Right cardiac atrium (tissue), 5 donors: ENCODE measurements at regions not wholly inside any gene's neighbourhood (a gene's known extent, or its start where the extent isn't known, plus 50 kb on each side); places are given as distances from the start of the nearest gene placed in this dataset.
"Not testable (repeated sequence)": the region's sequence is repeated elsewhere in the genome, so short reads cannot be mapped to it uniquely, and the experiment has no call there.

Experiments
- ATAC-seq, 2 donors: fragments of 200-7000 bp; cut with Tn5 transposase; one replicate each; pipeline versions ENCODE4 v1.8.0 to v1.9.1; 2020; ENCODE audit warnings: moderate library complexity in 2 of 2, mild to moderate bottlenecking in 1 of 2
- DNase-seq, 3 donors: peaks; one replicate each; pipeline ENCODE4 v3.0.0-alpha.2; 2020
- H3K27ac ChIP-seq: one replicate; pipeline ENCODE4 v1.5.1; 2013; ENCODE audit warnings: mild to moderate bottlenecking, low read length, control low read depth, moderate library complexity
- H3K27me3 ChIP-seq: one replicate; pipeline ENCODE4 v1.6.1; 2013; ENCODE audit not compliant: control insufficient read depth, insufficient read depth
- H3K4me1 ChIP-seq: one replicate; pipeline ENCODE4 v1.6.1; 2013; ENCODE audit warnings: low read length; ENCODE audit not compliant: control insufficient read depth, insufficient read depth
- H3K4me3 ChIP-seq: one replicate; pipeline ENCODE4 v1.5.1; 2013; ENCODE audit warnings: low read length, control low read depth
- H3K9me3 ChIP-seq: one replicate; pipeline ENCODE4 v1.6.1; 2013; ENCODE audit warnings: low read length; ENCODE audit not compliant: control insufficient read depth
- WGBS: extraction: QIAGEN DNeasy Blood & Tissue Kit; methylation state at CpG from one replicate; pipeline ENCODE4 v1.1.7; 2013; 5-methylcytosine and 5-hydroxymethylcytosine counted together
- intact Hi-C, 4 donors: fragments of 100-400 bp; cut with DNase I; formaldehyde crosslinking; loops; one replicate each; pipeline versions ENCODE4 v1.11.0 to v1.14.0; 2022 to 2023
- donor health status: healthy with polysubstance abuse.
- donor health status: DM: no; HTN: yes; CAD: no.
- donor health status: DM: no; HTN: no; CAD: no.
- donor health status: DM: no; HTN: yes; CAD: no; lungs with severe emphysema.
- donor health status: DM: yes; HTN: yes; CAD: no.

DNA sequence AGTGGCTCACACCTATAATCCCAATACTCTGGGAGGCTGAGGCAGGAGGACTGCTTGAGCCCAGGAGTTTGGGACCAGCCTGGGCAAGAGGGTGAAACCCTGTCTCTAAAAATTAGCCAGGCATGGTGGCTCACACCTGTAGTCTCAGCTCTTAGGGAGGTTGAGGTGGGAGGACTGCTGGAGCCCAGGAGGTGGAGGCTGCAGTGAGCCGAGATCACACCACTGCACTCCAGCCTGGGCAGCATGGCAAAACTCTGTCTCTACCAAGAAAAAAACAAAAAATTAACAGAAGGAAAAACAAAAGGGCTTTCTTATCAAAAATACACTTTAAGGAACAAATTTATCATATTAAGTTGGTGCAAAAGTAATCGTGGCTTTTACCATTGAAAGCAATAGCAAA, 51.8 kb upstream of the TNK2 start:
- WGBS = 93% methylated on average over 2 of the region's 2 CpGs
- H3K27ac ChIP-seq, intact Hi-C loops: not testable (repeated sequence)

DNA sequence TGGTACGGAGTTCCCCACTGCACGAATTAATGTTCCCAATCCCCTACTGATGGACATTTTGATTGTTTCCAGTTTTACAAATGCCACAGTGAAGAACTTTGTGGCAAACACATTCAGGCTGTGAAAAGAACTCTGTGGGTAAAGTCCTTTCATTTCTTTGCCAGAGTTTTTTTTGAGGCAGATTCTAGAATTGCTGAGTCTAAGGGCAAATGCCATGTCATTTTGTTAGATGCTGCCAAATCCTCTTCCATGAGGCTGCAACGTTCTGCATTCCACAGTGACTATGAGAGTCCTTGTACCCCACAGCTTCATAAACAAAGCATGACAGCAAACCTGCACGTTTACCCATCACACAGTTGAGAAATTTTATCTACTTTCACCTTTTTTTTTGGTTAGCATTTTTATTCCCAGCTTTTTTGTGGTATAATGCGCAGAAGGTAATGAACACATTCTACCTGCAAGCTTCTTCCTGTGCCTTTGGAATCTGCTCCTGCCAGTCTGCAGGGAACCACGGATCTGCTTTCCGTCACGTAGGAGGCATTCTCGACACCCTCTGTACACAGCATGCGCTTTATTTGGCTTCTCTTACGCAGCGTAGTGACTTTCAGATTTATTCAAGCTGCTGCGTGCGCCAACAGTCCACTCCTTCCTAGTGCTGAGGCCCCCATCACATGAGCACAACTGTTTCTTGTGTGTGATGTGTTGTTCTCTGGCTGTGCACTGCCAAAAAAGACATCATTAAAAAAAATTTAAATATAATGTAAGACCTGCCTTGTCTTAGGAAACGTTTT, 51.2 kb upstream of the TNK2 start:
- H3K4me1 ChIP-seq, H3K9me3 ChIP-seq, H3K4me3 ChIP-seq, H3K27ac ChIP-seq, H3K27me3 ChIP-seq, DNase-seq: not testable (repeated sequence)
- intact Hi-C loops = loop anchor here in 1 of 4 donors (5.0 kb wide), 1 partner anchor 267 kb away; no protein-coding TSS in a partner anchor
- WGBS = 70% methylated on average over 7 of the region's 15 CpGs
- ATAC-seq = peak; percentile 35 to 38

More for the DNA sequence above, 51.8 kb upstream of the TNK2 start:
- H3K4me1 ChIP-seq, H3K4me3 ChIP-seq, DNase-seq, H3K9me3 ChIP-seq, H3K27me3 ChIP-seq: not testable (repeated sequence)
- peak; percentile 17 to 23 for ATAC-seq

DNA sequence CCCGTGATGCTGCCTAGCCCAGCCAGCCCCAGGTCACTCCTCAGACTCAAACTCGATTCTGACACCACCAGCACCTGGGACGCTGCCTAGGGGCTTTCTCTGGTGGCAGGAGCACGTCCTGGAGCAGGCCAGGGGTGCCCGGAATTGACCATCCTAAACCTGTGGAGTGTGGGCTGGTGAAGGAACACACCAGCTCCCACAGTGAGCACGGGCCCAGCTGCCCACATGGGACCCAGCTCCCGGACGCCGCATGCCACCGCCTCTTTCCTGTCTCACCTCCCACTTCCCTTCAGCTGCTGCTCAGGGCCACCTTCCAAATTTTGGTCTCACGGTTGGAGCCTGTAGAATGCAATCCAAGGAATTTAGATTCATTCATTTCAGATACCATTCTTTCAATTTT, 50.4 kb upstream of the TNK2 start:
- intact Hi-C loops = loop anchor here in 1 of 4 donors (5.0 kb wide), 1 partner anchor 266 kb away; no protein-coding TSS in a partner anchor
- WGBS = 54% methylated on average over 11 of the region's 11 CpGs
- not testable (repeated sequence) for H3K27ac ChIP-seq, ATAC-seq, H3K9me3 ChIP-seq, H3K4me3 ChIP-seq, H3K27me3 ChIP-seq, H3K4me1 ChIP-seq
- DNase-seq = peak in 1 of 3 donors; percentile 58
